ENCODE measurements at regions not wholly inside any gene's neighbourhood (a gene's known extent, or its start where the extent isn't known, plus 50 kb on each side); places are given as distances from the start of the nearest gene placed in this dataset.

- no peaks in the 10 kb centered on the region for H3K9me3 ChIP-seq (ENCODE audit: control insufficient read depth, insufficient read depth, low read length)
- WGBS (ENCODE audit: insufficient coverage, insufficient read length): no CpG with 5 or more reads among the region's 1 CpG
- no peaks in the 10 kb centered on the region for H3K4me1 ChIP-seq (ENCODE audit: control insufficient read depth, insufficient read depth, low read length)
- H3K27ac ChIP-seq (ENCODE audit: low read length): no peak overlapping the region
- no peaks in the 10 kb centered on the region for H3K27me3 ChIP-seq (ENCODE audit: control insufficient read depth, insufficient read depth, low read length)
- H3K36me3 ChIP-seq (ENCODE audit: control insufficient read depth, insufficient read depth, low read length): no peaks in the 10 kb centered on the region
- H3K4me3 ChIP-seq (ENCODE audit: low read length): no peak overlapping the region
- DNase-seq (ENCODE audit: low read depth, low spot score): no peak
These were observed 136.3 kb upstream of the RGMB start for GRCh38 chr5:98637116-98637515.

- no peaks in the 10 kb centered on the region for H3K9me3 ChIP-seq (ENCODE audit: control insufficient read depth, insufficient read depth, low read length)
- no peaks in the 10 kb centered on the region for H3K36me3 ChIP-seq (ENCODE audit: control insufficient read depth, insufficient read depth, low read length)
- WGBS (ENCODE audit: insufficient coverage, insufficient read length): no CpG with 5 or more reads among the region's 3 CpGs
- no peak for DNase-seq (ENCODE audit: low read depth, low spot score)
- H3K27me3 ChIP-seq (ENCODE audit: control insufficient read depth, insufficient read depth, low read length): no peaks in the 10 kb centered on the region
- H3K4me3 ChIP-seq (ENCODE audit: low read length): no peak overlapping the region
- no peaks in the 10 kb centered on the region for H3K4me1 ChIP-seq (ENCODE audit: control insufficient read depth, insufficient read depth, low read length)
- no peak overlapping the region for H3K27ac ChIP-seq (ENCODE audit: low read length)
These were observed 135.9 kb upstream of the RGMB start for GRCh38 chr5:98637557-98637956.

- Histone ChIP-seq H3K27me3 (ENCODE audit: control insufficient read depth, insufficient read depth, low read length) (no peaks in the 10 kb centered on the region), H3K4me3 (ENCODE audit: low read length) (no peak overlapping the region), H3K36me3 (ENCODE audit: control insufficient read depth, insufficient read depth, low read length) (no peaks in the 10 kb centered on the region), H3K4me1 (ENCODE audit: control insufficient read depth, insufficient read depth, low read length) (no peaks in the 10 kb centered on the region), H3K9me3 (ENCODE audit: control insufficient read depth, insufficient read depth, low read length) (no peaks in the 10 kb centered on the region), H3K27ac (ENCODE audit: low read length) (no peak overlapping the region)
- DNase-seq (ENCODE audit: low read depth, low spot score): no peak
- no CpG with 5 or more reads among the region's 2 CpGs for WGBS (ENCODE audit: insufficient coverage, insufficient read length)
These were observed 135.4 kb upstream of the RGMB start for GRCh38 chr5:98638111-98638510.

DNA sequence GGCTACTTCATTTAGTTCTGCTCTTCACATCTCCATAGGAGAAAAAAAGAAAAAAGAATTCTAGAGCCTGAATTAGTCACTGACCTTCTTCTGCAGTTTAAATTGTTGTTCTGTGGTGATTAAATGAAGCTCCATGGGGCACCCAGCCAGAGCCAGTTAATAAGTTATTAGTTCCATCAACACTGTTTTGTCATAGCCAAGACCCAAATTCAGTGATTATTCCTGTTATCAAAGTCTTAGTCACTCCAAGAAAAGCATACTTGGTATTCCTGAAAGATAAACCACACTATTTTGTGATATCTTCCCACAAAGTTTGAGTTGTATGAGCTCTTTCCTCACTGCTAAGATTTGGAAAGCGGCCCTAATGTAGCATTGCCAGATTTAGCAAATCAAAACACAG is 134.8 kb upstream of the RGMB start:
- Histone ChIP-seq H3K4me3 (ENCODE audit: low read length) (no peak overlapping the region), H3K4me1 (ENCODE audit: control insufficient read depth, insufficient read depth, low read length) (no peaks in the 10 kb centered on the region), H3K9me3 (ENCODE audit: control insufficient read depth, insufficient read depth, low read length) (no peaks in the 10 kb centered on the region), H3K27ac (ENCODE audit: low read length) (no peak overlapping the region), H3K27me3 (ENCODE audit: control insufficient read depth, insufficient read depth, low read length) (no peaks in the 10 kb centered on the region), H3K36me3 (ENCODE audit: control insufficient read depth, insufficient read depth, low read length) (no peaks in the 10 kb centered on the region)
- WGBS (ENCODE audit: insufficient coverage, insufficient read length): no CpG with 5 or more reads among the region's 1 CpG
- DNase-seq (ENCODE audit: low read depth, low spot score): no peak

DNA sequence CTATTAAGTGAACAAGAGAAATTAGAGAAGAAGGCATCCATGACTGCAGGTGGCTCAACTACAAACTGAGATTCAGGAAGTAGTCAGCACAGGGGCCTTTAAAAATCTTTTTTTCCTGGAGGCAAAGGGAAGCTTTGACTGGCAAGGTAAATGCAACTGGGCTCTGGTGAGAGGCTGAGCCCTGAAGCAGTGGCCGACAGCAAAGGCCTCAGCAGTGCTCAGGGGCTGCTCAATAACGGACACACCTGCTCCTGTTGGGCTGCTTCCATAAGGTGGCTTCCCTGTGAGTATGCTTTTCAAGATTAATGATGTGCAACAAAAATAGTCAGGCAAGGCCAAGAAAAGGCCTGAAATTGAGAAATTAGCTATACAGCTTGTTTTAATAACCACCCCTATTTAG is 134.2 kb upstream of the RGMB start:
- Histone ChIP-seq H3K27ac (ENCODE audit: low read length) (no peak overlapping the region), H3K9me3 (ENCODE audit: control insufficient read depth, insufficient read depth, low read length) (no peaks in the 10 kb centered on the region), H3K36me3 (ENCODE audit: control insufficient read depth, insufficient read depth, low read length) (no peaks in the 10 kb centered on the region), H3K4me3 (ENCODE audit: low read length) (no peak overlapping the region), H3K27me3 (ENCODE audit: control insufficient read depth, insufficient read depth, low read length) (no peaks in the 10 kb centered on the region), H3K4me1 (ENCODE audit: control insufficient read depth, insufficient read depth, low read length) (no peaks in the 10 kb centered on the region)
- no CpG with 5 or more reads among the region's 2 CpGs for WGBS (ENCODE audit: insufficient coverage, insufficient read length)
- DNase-seq (ENCODE audit: low read depth, low spot score): no peak

DNA sequence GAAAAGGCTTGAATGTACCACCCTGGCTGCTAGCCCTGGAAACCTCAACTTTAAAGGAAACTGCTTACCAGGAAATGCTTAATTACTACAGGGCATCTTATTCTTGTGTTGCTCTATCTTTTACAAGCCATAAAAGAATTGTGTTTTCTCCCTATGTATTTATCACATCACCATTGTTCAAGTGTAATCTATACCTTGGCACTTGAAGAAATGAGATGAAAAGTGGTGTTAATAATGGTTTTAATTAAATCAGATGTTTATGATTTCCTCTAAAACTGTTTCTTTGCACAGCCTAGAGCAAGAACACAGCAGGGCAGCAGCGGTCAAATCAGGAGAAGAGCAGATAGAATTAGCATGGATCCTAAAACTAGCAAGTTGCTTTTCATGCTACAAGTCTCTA is 131.8 kb upstream of the RGMB start:
- Histone ChIP-seq H3K27me3 (ENCODE audit: control insufficient read depth, insufficient read depth, low read length) (no peaks in the 10 kb centered on the region), H3K36me3 (ENCODE audit: control insufficient read depth, insufficient read depth, low read length) (no peaks in the 10 kb centered on the region), H3K9me3 (ENCODE audit: control insufficient read depth, insufficient read depth, low read length) (no peaks in the 10 kb centered on the region), H3K27ac (ENCODE audit: low read length) (no peak overlapping the region), H3K4me1 (ENCODE audit: control insufficient read depth, insufficient read depth, low read length) (no peaks in the 10 kb centered on the region), H3K4me3 (ENCODE audit: low read length) (no peak overlapping the region)
- whole genome bisulfite sequencing (ENCODE audit: insufficient coverage, insufficient read length): no CpG with 5 or more reads among the region's 1 CpG
- DNase-seq (ENCODE audit: low read depth, low spot score): no peak

GRCh38 chr5:98643569-98643968 is 129.9 kb upstream of the RGMB start:
- Histone ChIP-seq H3K4me3 (ENCODE audit: low read length) (no peak overlapping the region), H3K9me3 (ENCODE audit: control insufficient read depth, insufficient read depth, low read length) (no peaks in the 10 kb centered on the region), H3K27ac (ENCODE audit: low read length) (no peak overlapping the region), H3K36me3 (ENCODE audit: control insufficient read depth, insufficient read depth, low read length) (no peaks in the 10 kb centered on the region), H3K4me1 (ENCODE audit: control insufficient read depth, insufficient read depth, low read length) (no peaks in the 10 kb centered on the region), H3K27me3 (ENCODE audit: control insufficient read depth, insufficient read depth, low read length) (no peaks in the 10 kb centered on the region)
- no CpG with 5 or more reads among the region's 1 CpG for WGBS (ENCODE audit: insufficient coverage, insufficient read length)
- no peak for DNase-seq (ENCODE audit: low read depth, low spot score)

- no peak for DNase-seq (ENCODE audit: low read depth, low spot score)
- Histone ChIP-seq H3K36me3 (ENCODE audit: control insufficient read depth, insufficient read depth, low read length) (no peaks in the 10 kb centered on the region), H3K27ac (ENCODE audit: low read length) (no peak overlapping the region), H3K9me3 (ENCODE audit: control insufficient read depth, insufficient read depth, low read length) (no peaks in the 10 kb centered on the region), H3K27me3 (ENCODE audit: control insufficient read depth, insufficient read depth, low read length) (no peaks in the 10 kb centered on the region), H3K4me3 (ENCODE audit: low read length) (no peak overlapping the region), H3K4me1 (ENCODE audit: control insufficient read depth, insufficient read depth, low read length) (no peaks in the 10 kb centered on the region)
- WGBS (ENCODE audit: insufficient coverage, insufficient read length): no CpG with 5 or more reads among the region's 3 CpGs
These were observed 121.7 kb upstream of the RGMB start for GRCh38 chr5:98651715-98652114.

- Histone ChIP-seq H3K4me1 (ENCODE audit: control insufficient read depth, insufficient read depth, low read length) (no peaks in the 10 kb centered on the region), H3K27me3 (ENCODE audit: control insufficient read depth, insufficient read depth, low read length) (no peaks in the 10 kb centered on the region), H3K4me3 (ENCODE audit: low read length) (no peak overlapping the region), H3K9me3 (ENCODE audit: control insufficient read depth, insufficient read depth, low read length) (no peaks in the 10 kb centered on the region), H3K36me3 (ENCODE audit: control insufficient read depth, insufficient read depth, low read length) (no peaks in the 10 kb centered on the region), H3K27ac (ENCODE audit: low read length) (no peak overlapping the region)
- DNase-seq (ENCODE audit: low read depth, low spot score): peak; percentile 20
- no CpG with 5 or more reads among the region's 3 CpGs for WGBS (ENCODE audit: insufficient coverage, insufficient read length)
These were observed 117.2 kb upstream of the RGMB start for GRCh38 chr5:98656125-98656795.

GRCh38 chr5:98656796-98657195 is 116.7 kb upstream of the RGMB start:
- WGBS (ENCODE audit: insufficient coverage, insufficient read length): no CpG with 5 or more reads among the region's 1 CpG
- no peak overlapping the region for H3K27ac ChIP-seq (ENCODE audit: low read length)

GRCh38 chr5:98657559-98657958 is 115.9 kb upstream of the RGMB start:
- no peaks in the 10 kb centered on the region for H3K4me1 ChIP-seq (ENCODE audit: control insufficient read depth, insufficient read depth, low read length)
- no peak overlapping the region for H3K27ac ChIP-seq (ENCODE audit: low read length)
- DNase-seq (ENCODE audit: low read depth, low spot score): no peak
- no peaks in the 10 kb centered on the region for H3K36me3 ChIP-seq (ENCODE audit: control insufficient read depth, insufficient read depth, low read length)
- no peaks in the 10 kb centered on the region for H3K27me3 ChIP-seq (ENCODE audit: control insufficient read depth, insufficient read depth, low read length)
- H3K9me3 ChIP-seq (ENCODE audit: control insufficient read depth, insufficient read depth, low read length): no peaks in the 10 kb centered on the region
- no CpG with 5 or more reads among the region's 4 CpGs for WGBS (ENCODE audit: insufficient coverage, insufficient read length)
- no peak overlapping the region for H3K4me3 ChIP-seq (ENCODE audit: low read length)

More at GRCh38 chr5:98656796-98657195, 116.7 kb upstream of the RGMB start:
- no peaks in the 10 kb centered on the region for H3K36me3 ChIP-seq (ENCODE audit: control insufficient read depth, insufficient read depth, low read length)
- no peak overlapping the region for H3K4me3 ChIP-seq (ENCODE audit: low read length)
- H3K4me1 ChIP-seq (ENCODE audit: control insufficient read depth, insufficient read depth, low read length): no peaks in the 10 kb centered on the region
- H3K27me3 ChIP-seq (ENCODE audit: control insufficient read depth, insufficient read depth, low read length): no peaks in the 10 kb centered on the region
- no peak for DNase-seq (ENCODE audit: low read depth, low spot score)
- no peaks in the 10 kb centered on the region for H3K9me3 ChIP-seq (ENCODE audit: control insufficient read depth, insufficient read depth, low read length)
